ENCODE measurements at regions not wholly inside any gene's neighbourhood (a gene's known extent, or its start where the extent isn't known, plus 50 kb on each side); places are given as distances from the start of the nearest gene placed in this dataset.

- Histone ChIP-seq H3K9me3 (ENCODE audit: control insufficient read depth, low read length) (no peaks in the 10 kb centered on the region), H3K79me1 (replicated peaks; ENCODE audit: low read length, poor library complexity, severe bottlenecking) (no peaks in the 10 kb centered on the region), H2AFZ (ENCODE audit: low read depth, low read length) (no peak overlapping the region), H3K9ac (ENCODE audit: low read length) (peak overlapping the region; percentile 64), H3K4me1 (ENCODE audit: control insufficient read depth, insufficient read depth, low read depth, low read length) (peaks cover 13% of the 10 kb centered on the region), H3K36me3 (ENCODE audit: control insufficient read depth in 1 of 2, insufficient read depth in 2 of 2, low read depth in 1 of 2, low read length in 2 of 2) (no peaks in the 10 kb centered on the region), H2BK15ac (ENCODE audit: low read depth, poor library complexity, severe bottlenecking) (no peak overlapping the region), H3K18ac (ENCODE audit: low read depth in 1 of 2, low read length in 2 of 2) (no peak overlapping the region), H3K4ac (ENCODE audit: low read depth in 1 of 2, low read length in 2 of 2) (no peak overlapping the region), H3K27me3 (ENCODE audit: control insufficient read depth in 1 of 2, insufficient read depth in 1 of 2, low read length in 2 of 2) (no peaks in the 10 kb centered on the region), H2BK5ac (ENCODE audit: low read depth, low read length, poor library complexity, severe bottlenecking) (peak overlapping the region; percentile 4), H2BK120ac (ENCODE audit: low read depth, low read length) (no peak overlapping the region), H3K27ac (ENCODE audit: low read length, poor library complexity, severe bottlenecking) (no peak overlapping the region), H3K4me3 (ENCODE audit: insufficient read depth in 1 of 2, low read depth in 1 of 2, low read length in 2 of 2) (no peak overlapping the region), H4K8ac (ENCODE audit: low read length) (no peak overlapping the region), H3K23ac (ENCODE audit: low read length in 2 of 2) (no peak overlapping the region), H3K4me2 (ENCODE audit: low read length, poor library complexity, severe bottlenecking) (no peak overlapping the region), H2AK5ac (ENCODE audit: low read length, severe bottlenecking) (no peak overlapping the region), H2BK12ac (ENCODE audit: low read length in 2 of 2) (no peak overlapping the region), H3K14ac (ENCODE audit: low read length in 2 of 2) (no peak overlapping the region), H4K91ac (ENCODE audit: low read length) (no peak overlapping the region)
- DNase-seq: no peak
- 82% methylated on average over 10 of the region's 11 CpGs for WGBS
Observed at GRCh38 chr9:113653746-113654604, 190.4 kb downstream of the RGS3 start.

GRCh38 chr9:113654605-113655428 is 191.3 kb downstream of the RGS3 start:
- Histone ChIP-seq H3K18ac (ENCODE audit: low read depth in 1 of 2, low read length in 2 of 2) (peak overlapping the region; percentile 8 to 72), H2AK5ac (ENCODE audit: low read length, severe bottlenecking) (peak overlapping the region; percentile 29), H3K9ac (ENCODE audit: low read length) (peak overlapping the region; percentile 64), H3K23ac (ENCODE audit: low read length in 2 of 2) (no peak overlapping the region), H2BK15ac (ENCODE audit: low read depth, poor library complexity, severe bottlenecking) (no peak overlapping the region), H2BK12ac (ENCODE audit: low read length in 2 of 2) (peak overlapping the region in 1 of 2 experiments; percentile 57), H3K4me3 (ENCODE audit: insufficient read depth in 1 of 2, low read depth in 1 of 2, low read length in 2 of 2) (no peak overlapping the region), H4K91ac (ENCODE audit: low read length) (peak overlapping the region; percentile 16), H3K36me3 (ENCODE audit: control insufficient read depth in 1 of 2, insufficient read depth in 2 of 2, low read depth in 1 of 2, low read length in 2 of 2) (no peaks in the 10 kb centered on the region), H3K4me2 (ENCODE audit: low read length, poor library complexity, severe bottlenecking) (no peak overlapping the region), H3K27ac (ENCODE audit: low read length, poor library complexity, severe bottlenecking) (no peak overlapping the region), H3K4me1 (ENCODE audit: control insufficient read depth, insufficient read depth, low read depth, low read length) (peaks cover 13% of the 10 kb centered on the region), H3K79me1 (replicated peaks; ENCODE audit: low read length, poor library complexity, severe bottlenecking) (no peaks in the 10 kb centered on the region), H3K14ac (ENCODE audit: low read length in 2 of 2) (no peak overlapping the region), H4K8ac (ENCODE audit: low read length) (peak overlapping the region; percentile 58), H2BK5ac (ENCODE audit: low read depth, low read length, poor library complexity, severe bottlenecking) (no peak overlapping the region), H2BK120ac (ENCODE audit: low read depth, low read length) (no peak overlapping the region), H3K4ac (ENCODE audit: low read depth in 1 of 2, low read length in 2 of 2) (peak overlapping the region in 1 of 2 experiments; percentile 29), H3K9me3 (ENCODE audit: control insufficient read depth, low read length) (no peaks in the 10 kb centered on the region), H3K27me3 (ENCODE audit: control insufficient read depth in 1 of 2, insufficient read depth in 1 of 2, low read length in 2 of 2) (peaks cover 0 to 1% of the 10 kb centered on the region in 2 experiments), H2AFZ (ENCODE audit: low read depth, low read length) (peak overlapping the region; percentile 43)
- 89% methylated on average over 10 of the region's 13 CpGs for WGBS
- no peak for DNase-seq

- Histone ChIP-seq H3K4me2 (ENCODE audit: low read length, poor library complexity, severe bottlenecking) (no peak overlapping the region), H3K27me3 (ENCODE audit: control insufficient read depth in 1 of 2, insufficient read depth in 1 of 2, low read length in 2 of 2) (peaks cover 0 to 8% of the 10 kb centered on the region in 2 experiments), H3K4me1 (ENCODE audit: control insufficient read depth, insufficient read depth, low read depth, low read length) (peaks cover 2% of the 10 kb centered on the region)
Observed at GRCh38 chr9:113656771-113657670, 193.5 kb downstream of the RGS3 start.

More at GRCh38 chr9:113656771-113657670, 193.5 kb downstream of the RGS3 start:
- Histone ChIP-seq H3K9ac (ENCODE audit: low read length) (peak overlapping the region; percentile 25), H2BK12ac (ENCODE audit: low read length in 2 of 2) (peak overlapping the region in 1 of 2 experiments; percentile 24), H3K4ac (ENCODE audit: low read depth in 1 of 2, low read length in 2 of 2) (peak overlapping the region in 1 of 2 experiments; percentile 3), H3K23ac (ENCODE audit: low read length in 2 of 2) (no peak overlapping the region), H4K91ac (ENCODE audit: low read length) (no peak overlapping the region), H2AFZ (ENCODE audit: low read depth, low read length) (no peak overlapping the region), H4K8ac (ENCODE audit: low read length) (no peak overlapping the region), H3K36me3 (ENCODE audit: control insufficient read depth in 1 of 2, insufficient read depth in 2 of 2, low read depth in 1 of 2, low read length in 2 of 2) (no peaks in the 10 kb centered on the region), H2BK120ac (ENCODE audit: low read depth, low read length) (no peak overlapping the region), H2BK15ac (ENCODE audit: low read depth, poor library complexity, severe bottlenecking) (no peak overlapping the region), H3K4me3 (ENCODE audit: insufficient read depth in 1 of 2, low read depth in 1 of 2, low read length in 2 of 2) (no peak overlapping the region), H3K9me3 (ENCODE audit: control insufficient read depth, low read length) (no peaks in the 10 kb centered on the region), H3K27ac (ENCODE audit: low read length, poor library complexity, severe bottlenecking) (no peak overlapping the region), H3K79me1 (replicated peaks; ENCODE audit: low read length, poor library complexity, severe bottlenecking) (no peaks in the 10 kb centered on the region), H2AK5ac (ENCODE audit: low read length, severe bottlenecking) (no peak overlapping the region), H3K18ac (ENCODE audit: low read depth in 1 of 2, low read length in 2 of 2) (no peak overlapping the region), H2BK5ac (ENCODE audit: low read depth, low read length, poor library complexity, severe bottlenecking) (no peak overlapping the region), H3K14ac (ENCODE audit: low read length in 2 of 2) (no peak overlapping the region)
- WGBS: 74% methylated on average over 20 of the region's 21 CpGs
- no peak for DNase-seq

All from mesenchymal stem cell (in vitro differentiated cells and primary cell).